ENCODE measurements at regions not wholly inside any gene's neighbourhood (a gene's known extent, or its start where the extent isn't known, plus 50 kb on each side); places are given as distances from the start of the nearest gene placed in this dataset.

DNA sequence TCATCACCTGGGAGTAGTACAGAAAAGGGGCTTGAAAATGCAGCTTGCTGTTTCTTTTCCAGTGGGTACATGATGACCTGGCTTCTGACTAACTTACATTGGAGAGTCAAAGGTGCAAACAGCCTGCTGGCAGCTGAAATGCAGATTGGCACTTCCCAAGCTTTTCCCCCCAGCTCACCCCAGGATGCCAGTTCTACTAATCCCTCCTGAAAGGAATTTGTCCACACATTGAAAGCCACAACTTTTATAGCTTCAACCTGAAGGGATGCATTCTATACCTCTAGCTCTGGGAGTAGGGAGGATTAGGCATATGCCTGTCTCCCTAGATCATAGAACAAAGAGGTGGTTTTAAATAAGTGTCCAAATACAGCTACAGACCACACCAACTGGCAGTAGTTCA lies 281.7 kb downstream of the EFHB start:
- H3K4me2 ChIP-seq (ENCODE audit: low read length): no peak overlapping the region

DNA sequence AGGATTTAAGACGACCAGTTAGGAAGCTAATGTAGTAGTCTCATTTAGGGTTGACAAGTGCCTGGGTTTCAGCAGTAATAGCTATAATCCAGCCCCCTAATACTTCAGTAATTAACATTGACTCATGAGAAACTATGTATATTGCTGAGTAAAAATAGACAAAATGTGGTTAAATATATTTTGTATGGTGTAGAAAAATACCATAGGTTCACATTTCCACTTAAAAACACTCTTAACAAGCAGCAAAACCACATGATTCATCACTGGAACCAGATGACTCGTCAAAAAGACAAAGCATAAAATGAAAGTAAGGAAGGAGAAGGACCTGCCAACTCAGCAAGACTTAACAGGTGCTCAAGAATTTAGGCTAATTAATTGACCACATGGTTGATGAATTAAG lies 288.9 kb downstream of the EFHB start:
- Histone ChIP-seq H3K9ac (ENCODE audit: low read length) (no peak overlapping the region), H3K9me3 (ENCODE audit: low read length) (no peaks in the 10 kb centered on the region), H3K27me3 (ENCODE audit: insufficient read depth, low read depth, low read length) (no peaks in the 10 kb centered on the region), H3F3A (ENCODE audit: insufficient read depth, low read length, poor library complexity, severe bottlenecking) (no peaks in the 10 kb centered on the region), H3K79me2 (replicated peaks; ENCODE audit: insufficient read depth, low read length) (no peaks in the 10 kb centered on the region), H3K4me2 (ENCODE audit: low read length) (no peak overlapping the region), H3K27ac (ENCODE audit: low read length) (no peak overlapping the region), H3K9me2 (ENCODE audit: insufficient read depth, low read length) (no peaks in the 10 kb centered on the region), H4K20me1 (ENCODE audit: insufficient read depth) (no peaks in the 10 kb centered on the region), H2AFZ (ENCODE audit: low read depth, low read length) (no peak overlapping the region), H3K36me3 (ENCODE audit: insufficient read depth, low read length) (no peaks in the 10 kb centered on the region), H3K4me3 (ENCODE audit: low read length) (no peak overlapping the region)
- no peak for TF ChIP-seq POLR2AphosphoS5 (IDR thresholded peaks at IDR 0.05)

More for the DNA sequence above, 281.7 kb downstream of the EFHB start:
- H3K79me2 ChIP-seq (replicated peaks; ENCODE audit: insufficient read depth, low read length): no peaks in the 10 kb centered on the region
- H4K20me1 ChIP-seq (ENCODE audit: insufficient read depth): no peaks in the 10 kb centered on the region
- no peaks in the 10 kb centered on the region for H3K27me3 ChIP-seq (ENCODE audit: insufficient read depth, low read depth, low read length)
- H3K36me3 ChIP-seq (ENCODE audit: insufficient read depth, low read length): no peaks in the 10 kb centered on the region
- H3K4me3 ChIP-seq (ENCODE audit: low read length): no peak overlapping the region
- H3F3A ChIP-seq (ENCODE audit: insufficient read depth, low read length, poor library complexity, severe bottlenecking): no peaks in the 10 kb centered on the region
- H3K9ac ChIP-seq (ENCODE audit: low read length): no peak overlapping the region
- no peaks in the 10 kb centered on the region for H3K9me3 ChIP-seq (ENCODE audit: low read length)
- no peak overlapping the region for H2AFZ ChIP-seq (ENCODE audit: low read depth, low read length)
- H3K9me2 ChIP-seq (ENCODE audit: insufficient read depth, low read length): no peaks in the 10 kb centered on the region
- H3K27ac ChIP-seq (ENCODE audit: low read length): no peak overlapping the region
- TF ChIP-seq, protein P1, sequence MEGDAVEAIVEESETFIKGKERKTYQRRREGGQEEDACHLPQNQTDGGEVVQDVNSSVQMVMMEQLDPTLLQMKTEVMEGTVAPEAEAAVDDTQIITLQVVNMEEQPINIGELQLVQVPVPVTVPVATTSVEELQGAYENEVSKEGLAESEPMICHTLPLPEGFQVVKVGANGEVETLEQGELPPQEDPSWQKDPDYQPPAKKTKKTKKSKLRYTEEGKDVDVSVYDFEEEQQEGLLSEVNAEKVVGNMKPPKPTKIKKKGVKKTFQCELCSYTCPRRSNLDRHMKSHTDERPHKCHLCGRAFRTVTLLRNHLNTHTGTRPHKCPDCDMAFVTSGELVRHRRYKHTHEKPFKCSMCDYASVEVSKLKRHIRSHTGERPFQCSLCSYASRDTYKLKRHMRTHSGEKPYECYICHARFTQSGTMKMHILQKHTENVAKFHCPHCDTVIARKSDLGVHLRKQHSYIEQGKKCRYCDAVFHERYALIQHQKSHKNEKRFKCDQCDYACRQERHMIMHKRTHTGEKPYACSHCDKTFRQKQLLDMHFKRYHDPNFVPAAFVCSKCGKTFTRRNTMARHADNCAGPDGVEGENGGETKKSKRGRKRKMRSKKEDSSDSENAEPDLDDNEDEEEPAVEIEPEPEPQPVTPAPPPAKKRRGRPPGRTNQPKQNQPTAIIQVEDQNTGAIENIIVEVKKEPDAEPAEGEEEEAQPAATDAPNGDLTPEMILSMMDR (IDR thresholded peaks at IDR 0.05; ENCODE audit: poor library complexity, severe bottlenecking): no peak
- no peak for TF ChIP-seq EZH2 (IDR thresholded peaks at IDR 0.05; ENCODE audit: borderline replicate concordance, insufficient read depth, low read length, poor library complexity, severe bottlenecking)
- no peak for TF ChIP-seq TAF1 (IDR thresholded peaks at IDR 0.05; ENCODE audit: low read depth)
- TF ChIP-seq RAD21 (conservative IDR thresholded peaks at IDR 0.05): no peak
- TF ChIP-seq MXI1 (conservative IDR thresholded peaks at IDR 0.05; ENCODE audit: poor library complexity, severe bottlenecking): no peak
- TF ChIP-seq, protein P2, sequence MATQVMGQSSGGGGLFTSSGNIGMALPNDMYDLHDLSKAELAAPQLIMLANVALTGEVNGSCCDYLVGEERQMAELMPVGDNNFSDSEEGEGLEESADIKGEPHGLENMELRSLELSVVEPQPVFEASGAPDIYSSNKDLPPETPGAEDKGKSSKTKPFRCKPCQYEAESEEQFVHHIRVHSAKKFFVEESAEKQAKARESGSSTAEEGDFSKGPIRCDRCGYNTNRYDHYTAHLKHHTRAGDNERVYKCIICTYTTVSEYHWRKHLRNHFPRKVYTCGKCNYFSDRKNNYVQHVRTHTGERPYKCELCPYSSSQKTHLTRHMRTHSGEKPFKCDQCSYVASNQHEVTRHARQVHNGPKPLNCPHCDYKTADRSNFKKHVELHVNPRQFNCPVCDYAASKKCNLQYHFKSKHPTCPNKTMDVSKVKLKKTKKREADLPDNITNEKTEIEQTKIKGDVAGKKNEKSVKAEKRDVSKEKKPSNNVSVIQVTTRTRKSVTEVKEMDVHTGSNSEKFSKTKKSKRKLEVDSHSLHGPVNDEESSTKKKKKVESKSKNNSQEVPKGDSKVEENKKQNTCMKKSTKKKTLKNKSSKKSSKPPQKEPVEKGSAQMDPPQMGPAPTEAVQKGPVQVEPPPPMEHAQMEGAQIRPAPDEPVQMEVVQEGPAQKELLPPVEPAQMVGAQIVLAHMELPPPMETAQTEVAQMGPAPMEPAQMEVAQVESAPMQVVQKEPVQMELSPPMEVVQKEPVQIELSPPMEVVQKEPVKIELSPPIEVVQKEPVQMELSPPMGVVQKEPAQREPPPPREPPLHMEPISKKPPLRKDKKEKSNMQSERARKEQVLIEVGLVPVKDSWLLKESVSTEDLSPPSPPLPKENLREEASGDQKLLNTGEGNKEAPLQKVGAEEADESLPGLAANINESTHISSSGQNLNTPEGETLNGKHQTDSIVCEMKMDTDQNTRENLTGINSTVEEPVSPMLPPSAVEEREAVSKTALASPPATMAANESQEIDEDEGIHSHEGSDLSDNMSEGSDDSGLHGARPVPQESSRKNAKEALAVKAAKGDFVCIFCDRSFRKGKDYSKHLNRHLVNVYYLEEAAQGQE (IDR thresholded peaks at IDR 0.05; ENCODE audit: borderline replicate concordance): no peak
- TF ChIP-seq SMC3 (conservative IDR thresholded peaks at IDR 0.05; ENCODE audit: poor library complexity): no peak
- no peak for TF ChIP-seq EP300 (conservative IDR thresholded peaks at IDR 0.05; ENCODE audit: poor library complexity, severe bottlenecking)
- TF ChIP-seq POLR2AphosphoS5 (IDR thresholded peaks at IDR 0.05): no peak

DNA sequence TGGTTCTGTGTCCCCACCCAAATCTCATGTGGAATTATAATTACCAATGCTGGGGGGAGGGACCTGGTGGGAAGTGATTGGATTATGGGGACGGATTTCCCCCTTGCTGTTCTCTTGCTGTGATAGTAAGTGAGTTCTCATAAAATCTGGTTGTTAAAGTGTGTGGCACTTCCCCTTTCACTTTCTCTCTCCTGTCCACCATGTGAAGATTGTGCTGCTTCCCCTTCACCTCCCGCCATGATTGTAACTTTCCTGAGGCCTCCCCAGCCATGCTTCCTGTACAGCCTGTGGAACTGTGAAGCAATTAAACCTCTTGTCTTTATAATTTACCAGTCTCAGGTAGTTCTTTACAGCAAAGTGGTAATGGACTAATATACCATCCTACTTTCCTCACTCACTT lies 289.6 kb downstream of the EFHB start:
- no peak overlapping the region for H3K9ac ChIP-seq (ENCODE audit: low read length)
- no peaks in the 10 kb centered on the region for H3K27me3 ChIP-seq (ENCODE audit: insufficient read depth, low read depth, low read length)
- H3F3A ChIP-seq (ENCODE audit: insufficient read depth, low read length, poor library complexity, severe bottlenecking): no peaks in the 10 kb centered on the region
- H3K9me3 ChIP-seq (ENCODE audit: low read length): no peaks in the 10 kb centered on the region
- no peak overlapping the region for H3K4me2 ChIP-seq (ENCODE audit: low read length)
- H3K9me2 ChIP-seq (ENCODE audit: insufficient read depth, low read length): no peaks in the 10 kb centered on the region
- no peak overlapping the region for H3K4me3 ChIP-seq (ENCODE audit: low read length)
- H4K20me1 ChIP-seq (ENCODE audit: insufficient read depth): no peaks in the 10 kb centered on the region
- no peak overlapping the region for H2AFZ ChIP-seq (ENCODE audit: low read depth, low read length)
- H3K27ac ChIP-seq (ENCODE audit: low read length): no peak overlapping the region
- no peak for TF ChIP-seq SMC3 (conservative IDR thresholded peaks at IDR 0.05; ENCODE audit: poor library complexity)
- TF ChIP-seq POLR2AphosphoS5 (IDR thresholded peaks at IDR 0.05): no peak
- TF ChIP-seq RAD21 (conservative IDR thresholded peaks at IDR 0.05): no peak
- no peak for TF ChIP-seq EP300 (conservative IDR thresholded peaks at IDR 0.05; ENCODE audit: poor library complexity, severe bottlenecking)
- TF ChIP-seq EZH2 (IDR thresholded peaks at IDR 0.05; ENCODE audit: borderline replicate concordance, insufficient read depth, low read length, poor library complexity, severe bottlenecking): no peak
- TF ChIP-seq, protein P1 (IDR thresholded peaks at IDR 0.05; ENCODE audit: poor library complexity, severe bottlenecking): no peak
- no peak for TF ChIP-seq TAF1 (IDR thresholded peaks at IDR 0.05; ENCODE audit: low read depth)
- TF ChIP-seq, protein P2 (IDR thresholded peaks at IDR 0.05; ENCODE audit: borderline replicate concordance): no peak
- no peak for TF ChIP-seq MXI1 (conservative IDR thresholded peaks at IDR 0.05; ENCODE audit: poor library complexity, severe bottlenecking)
- no peaks in the 10 kb centered on the region for H3K36me3 ChIP-seq (ENCODE audit: insufficient read depth, low read length)
- no peaks in the 10 kb centered on the region for H3K79me2 ChIP-seq (replicated peaks; ENCODE audit: insufficient read depth, low read length)
